G401 (cell line): ENCODE measurements at regions not wholly inside any gene's neighbourhood (a gene's known extent, or its start where the extent isn't known, plus 50 kb on each side); places are given as distances from the start of the nearest gene placed in this dataset.

ENCODE experiments used
- DNase-seq: peaks from one replicate; pipeline ENCODE4 v3.0.0-alpha.2; 2015; ENCODE audit warnings: low spot score
- in situ Hi-C: cut with HindIII; loops from 2 replicates; pipeline ENCODE4 v1.10.0; 2016; ENCODE audit warnings: low sequenced_read_pairs, mixed read lengths

DNA sequence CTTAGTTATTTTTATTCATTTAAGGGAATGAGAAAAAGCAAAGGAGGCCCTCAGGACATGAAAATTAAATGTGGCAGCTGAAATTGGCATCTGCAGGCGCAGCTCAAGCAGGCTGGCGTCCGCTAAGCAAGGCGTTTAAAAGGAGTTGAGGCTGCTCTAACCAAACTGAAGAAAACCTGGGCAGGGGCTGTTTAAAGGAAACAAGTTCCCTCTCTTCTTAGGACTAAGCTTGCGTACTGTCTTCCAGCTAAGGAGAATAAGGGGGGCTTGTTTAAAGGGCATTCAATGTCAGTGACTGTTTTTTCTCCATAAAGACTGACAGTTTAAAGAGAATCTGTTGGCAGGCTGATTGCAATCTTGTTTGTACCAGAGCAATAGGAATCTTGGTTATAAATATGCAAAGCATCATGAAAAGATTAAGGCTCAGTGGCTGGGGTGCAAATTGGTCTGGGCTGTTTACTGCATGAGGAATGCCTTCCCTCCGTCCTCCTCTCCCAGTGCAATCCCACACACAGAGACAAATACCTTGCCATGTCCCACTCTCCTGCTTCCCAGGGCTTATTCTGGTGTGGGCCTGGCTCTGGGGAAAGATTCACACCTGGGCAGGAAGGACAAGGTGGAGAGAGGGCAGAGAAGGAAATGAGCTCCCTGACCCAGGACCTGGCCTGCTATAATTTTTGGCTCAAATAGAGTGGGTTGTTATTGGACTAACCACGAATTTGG is 85.9 kb upstream of the LIFR start:
- in situ Hi-C loops: no loop called here
- DNase-seq: peak; percentile 15

- in situ Hi-C loops: no loop called here
- no peak for DNase-seq
Observed at GRCh38 chr5:38643616-38644015, 87.2 kb upstream of the LIFR start.

DNA sequence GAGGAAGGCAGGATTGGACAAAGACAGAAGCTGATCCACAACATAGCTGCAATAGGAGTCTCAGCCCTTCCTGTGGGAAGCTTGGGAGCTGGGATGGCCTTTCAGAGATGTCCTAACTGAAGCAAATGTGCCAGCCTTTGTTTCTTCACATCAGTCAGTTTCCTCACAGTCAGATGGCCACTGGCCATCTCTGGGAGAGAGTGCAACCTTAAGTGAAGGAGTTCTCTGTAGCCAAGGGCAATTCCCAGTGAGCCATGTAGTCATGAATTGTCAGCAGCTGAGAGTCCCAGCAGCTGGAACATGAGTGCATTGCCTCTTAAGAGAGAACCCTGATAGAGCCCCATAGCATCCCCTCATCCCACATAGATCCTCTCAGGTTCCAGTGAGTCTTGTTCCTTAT is 89.1 kb upstream of the LIFR start:
- DNase-seq: no peak
- in situ Hi-C loops: no loop called here

DNA sequence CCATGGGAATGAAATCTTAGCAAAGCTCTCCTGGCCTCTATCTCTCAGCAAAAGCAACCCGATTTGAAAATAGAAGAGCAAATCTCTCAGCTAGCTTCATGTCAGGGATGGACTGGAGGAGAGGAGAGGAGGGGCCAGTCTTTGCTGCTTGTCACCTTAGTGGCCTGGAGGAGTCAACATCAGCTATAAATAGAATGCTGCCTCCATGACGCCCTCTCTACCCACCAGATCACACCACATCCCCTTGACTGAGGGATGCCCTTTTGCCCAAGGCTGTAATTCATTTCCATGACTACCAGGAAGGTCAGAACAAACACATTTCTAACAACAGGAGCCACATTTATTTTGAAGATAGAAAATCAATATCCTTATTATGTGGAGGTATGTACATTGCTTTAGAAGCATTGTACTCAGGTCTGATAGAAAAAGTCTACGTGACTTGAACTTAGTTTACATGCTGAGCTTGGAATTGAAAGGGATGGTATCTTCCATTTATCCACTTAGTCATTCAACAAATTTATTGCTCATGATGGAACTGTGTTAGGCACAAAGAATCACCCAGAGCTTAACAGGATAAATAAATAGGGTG is 92.4 kb upstream of the LIFR start:
- no peak for DNase-seq
- in situ Hi-C loops: no loop called here

GRCh38 chr5:38650540-38650939 is 94.1 kb upstream of the LIFR start:
- in situ Hi-C loops: no loop called here
- no peak for DNase-seq

DNA sequence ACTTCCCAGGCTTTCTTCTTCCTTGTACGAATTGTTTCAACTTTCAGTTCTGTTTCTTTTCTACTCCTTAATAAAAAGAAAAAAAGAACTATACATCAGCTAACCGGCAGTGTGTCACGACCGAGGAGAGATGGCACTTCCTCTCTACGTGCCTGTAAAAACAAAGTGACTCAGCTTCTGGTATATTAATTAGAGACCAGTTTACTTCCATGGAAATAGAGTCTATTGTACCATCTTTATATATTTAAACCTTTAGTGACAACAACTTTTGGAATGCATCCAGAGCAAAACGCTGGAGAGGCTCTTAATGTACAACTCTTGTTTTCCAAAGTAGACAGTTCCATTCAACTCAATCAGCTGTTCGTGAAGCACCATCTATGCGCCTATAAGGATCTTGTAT is 94.5 kb upstream of the LIFR start:
- no peak for DNase-seq
- in situ Hi-C loops: no loop called here

GRCh38 chr5:38651806-38652205 is 95.4 kb upstream of the LIFR start:
- no peak for DNase-seq
- in situ Hi-C loops: no loop called here

DNA sequence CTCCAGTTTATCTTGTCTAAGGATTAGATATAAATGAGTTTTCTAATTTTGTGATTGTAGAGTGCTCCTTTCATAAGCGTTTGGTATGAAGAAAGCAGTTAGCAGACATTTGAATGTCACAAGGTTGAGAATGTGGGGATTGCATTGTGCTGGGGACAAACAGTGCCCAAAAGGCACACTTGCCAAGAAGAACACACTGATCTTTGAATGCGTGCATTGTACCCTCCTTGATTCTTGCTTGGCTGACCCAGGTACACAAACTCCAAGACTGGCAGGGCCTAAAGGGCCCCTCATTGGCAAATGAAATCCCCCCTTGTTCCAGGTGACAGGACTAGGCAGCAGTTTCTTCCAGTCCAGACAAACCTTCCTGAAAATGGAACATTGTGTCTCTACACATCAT is 96.9 kb upstream of the LIFR start:
- in situ Hi-C loops: no loop called here
- no peak for DNase-seq

DNA sequence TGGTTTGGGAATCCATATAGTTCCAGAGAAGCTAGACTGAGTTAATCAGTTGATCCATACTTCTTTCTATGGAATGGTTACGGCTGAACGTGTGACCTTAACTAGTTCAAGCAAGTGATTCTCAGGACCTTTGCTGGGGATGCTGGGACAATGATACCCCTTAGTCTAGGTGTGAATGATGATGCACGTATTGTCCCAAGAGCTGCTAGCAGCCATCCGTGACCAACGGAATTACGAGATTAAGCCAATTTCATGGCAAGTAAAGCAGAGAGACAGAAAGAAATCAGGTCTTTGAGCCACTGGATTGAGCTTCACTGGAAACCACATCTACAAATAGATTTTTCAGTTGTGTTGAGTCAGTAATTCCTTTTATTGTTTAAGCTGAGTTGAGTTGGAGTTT is 99.2 kb upstream of the LIFR start:
- in situ Hi-C loops: no loop called here
- DNase-seq: no peak

DNA sequence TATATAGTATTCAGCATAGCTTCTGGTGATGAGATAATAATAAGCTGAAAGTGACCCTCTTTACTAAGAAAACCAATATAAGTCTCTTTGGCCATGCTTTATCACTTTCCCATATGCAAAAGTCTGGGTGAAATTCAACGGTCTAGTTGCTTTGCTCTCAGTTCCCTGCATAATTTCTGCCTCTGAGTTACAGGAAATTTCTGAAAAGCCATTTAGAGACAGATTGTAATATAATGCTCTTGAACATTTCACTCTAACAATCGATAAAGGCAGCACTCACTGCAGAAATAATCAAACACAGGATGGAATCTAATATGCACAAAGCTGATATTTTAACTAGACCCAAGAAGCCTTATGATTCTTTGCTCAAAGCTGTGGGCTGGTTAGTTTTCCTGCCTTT is 100.1 kb upstream of the LIFR start:
- DNase-seq: no peak
- in situ Hi-C loops: no loop called here

DNA sequence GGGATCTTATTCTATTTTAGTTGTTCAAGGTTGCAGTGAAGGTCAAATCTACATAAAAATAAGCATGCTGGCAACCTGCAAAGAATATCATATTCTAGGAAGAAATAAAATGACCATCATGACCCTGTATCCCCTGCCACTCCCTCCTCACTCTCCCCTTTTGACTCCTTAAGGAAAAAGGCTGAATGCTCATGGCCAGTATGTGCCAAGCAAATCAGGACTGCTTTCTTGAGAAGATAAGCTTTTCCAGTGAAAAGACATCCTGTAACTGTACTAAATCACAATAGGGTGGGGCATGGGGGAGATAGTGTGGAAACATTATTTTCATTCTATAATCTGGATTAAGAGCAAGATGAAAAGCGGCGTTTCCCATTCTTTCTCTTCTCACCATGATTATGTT is 100.6 kb upstream of the LIFR start:
- no peak for DNase-seq
- in situ Hi-C loops: no loop called here

DNA sequence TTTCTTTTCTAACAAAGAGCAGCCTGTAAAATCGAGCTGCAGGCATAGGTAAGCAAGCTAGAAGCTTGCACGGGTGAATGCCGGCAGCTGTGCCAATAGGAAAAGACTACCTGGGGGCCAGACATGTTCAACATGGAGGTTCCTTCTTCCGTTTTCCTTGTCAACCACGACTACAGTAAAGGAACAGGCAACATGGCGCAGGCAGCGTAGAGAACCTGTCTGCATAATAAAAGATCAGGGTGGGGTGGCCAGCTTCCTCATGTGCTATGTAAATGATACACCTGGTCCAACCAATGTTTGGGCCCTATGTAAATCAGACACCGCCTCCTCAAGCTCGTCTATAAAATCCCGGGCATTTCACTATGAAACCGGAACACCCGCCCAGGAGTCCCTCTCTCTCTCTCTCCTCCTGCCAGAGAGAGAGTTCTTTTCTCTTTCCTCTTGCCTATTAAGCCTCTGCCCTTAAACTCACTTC is 103.8 kb upstream of the LIFR start:
- in situ Hi-C loops: no loop called here
- DNase-seq: no peak

DNA sequence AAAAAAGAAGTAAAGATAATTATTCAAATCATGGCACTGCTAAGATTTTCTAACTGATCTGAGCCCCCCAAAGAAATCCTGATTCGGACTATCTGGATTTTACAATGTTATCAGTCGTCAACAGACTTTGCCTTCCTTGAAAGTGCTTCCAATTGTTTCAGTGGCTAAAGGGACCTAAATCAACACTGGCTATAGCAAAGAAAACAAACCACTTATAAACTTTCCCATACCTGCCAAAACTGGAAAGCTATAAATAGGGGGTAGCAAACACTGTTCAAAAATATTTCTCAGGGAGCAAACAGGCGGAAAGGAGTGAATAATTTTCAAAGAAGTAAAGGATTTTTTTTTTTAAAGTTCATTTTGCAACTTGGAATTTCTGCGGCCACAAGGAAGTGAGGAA is 105.6 kb upstream of the LIFR start:
- DNase-seq: no peak
- in situ Hi-C loops: no loop called here

GRCh38 chr5:38663249-38663648 is 106.8 kb upstream of the LIFR start:
- no peak for DNase-seq
- in situ Hi-C loops: no loop called here

DNA sequence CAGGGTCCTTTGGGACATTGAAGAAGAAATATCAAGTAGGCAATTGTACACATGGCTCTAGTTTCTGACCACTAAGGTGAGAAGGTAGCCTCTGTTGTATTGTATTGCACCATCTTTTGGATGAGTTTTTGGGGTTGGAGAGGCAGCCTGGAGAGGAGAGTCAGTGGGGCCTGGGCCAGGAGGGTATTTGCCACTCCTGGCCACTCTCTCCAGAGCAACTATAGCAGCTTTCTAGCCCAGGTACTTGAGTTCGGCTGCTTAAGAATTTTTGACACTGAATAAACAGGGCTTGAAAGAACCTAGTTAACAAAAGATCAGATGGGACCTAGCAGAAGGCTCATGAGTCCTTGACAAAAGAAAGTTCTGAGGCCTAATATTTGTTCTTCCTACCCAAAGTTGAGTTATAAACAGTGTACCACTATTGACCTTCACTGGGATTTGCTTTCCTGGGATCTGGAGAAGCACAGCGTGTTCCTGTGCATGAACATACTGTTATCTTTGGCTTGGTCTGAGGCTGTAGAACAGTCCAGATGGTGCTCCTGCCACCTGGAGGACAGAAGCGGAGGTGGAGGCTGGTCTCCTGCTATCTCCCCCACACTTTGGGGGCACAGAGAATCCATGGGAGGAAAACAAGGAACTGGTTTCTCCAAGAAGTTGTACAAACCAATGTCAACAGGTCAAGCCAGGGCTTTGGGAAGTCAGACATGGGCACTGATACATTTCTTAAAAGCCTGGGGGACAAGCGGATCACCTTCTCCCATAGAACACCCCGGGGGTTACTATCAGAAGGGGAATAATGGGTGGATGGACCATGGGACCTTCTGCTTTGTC is 110.4 kb upstream of the LIFR start:
- in situ Hi-C loops: no loop called here
- DNase-seq: peak; percentile 11

DNA sequence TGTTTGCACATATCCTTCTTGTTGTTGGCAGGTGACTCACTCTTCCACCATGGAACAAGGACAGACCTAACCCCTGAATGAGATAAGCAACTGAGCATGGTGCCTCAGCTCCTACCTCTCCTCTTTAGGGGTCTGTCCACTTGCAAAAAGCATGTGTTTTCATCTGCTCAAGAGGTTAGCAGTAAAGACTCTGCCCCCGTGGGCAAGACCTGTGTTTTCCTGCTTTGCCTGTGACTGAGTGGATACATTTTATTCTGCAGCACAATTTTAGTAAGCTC is 111.0 kb upstream of the LIFR start:
- DNase-seq: no peak
- in situ Hi-C loops: no loop called here

GRCh38 chr5:38669361-38669880 is 113.0 kb upstream of the LIFR start:
- no peak for DNase-seq
- in situ Hi-C loops: no loop called here

DNA sequence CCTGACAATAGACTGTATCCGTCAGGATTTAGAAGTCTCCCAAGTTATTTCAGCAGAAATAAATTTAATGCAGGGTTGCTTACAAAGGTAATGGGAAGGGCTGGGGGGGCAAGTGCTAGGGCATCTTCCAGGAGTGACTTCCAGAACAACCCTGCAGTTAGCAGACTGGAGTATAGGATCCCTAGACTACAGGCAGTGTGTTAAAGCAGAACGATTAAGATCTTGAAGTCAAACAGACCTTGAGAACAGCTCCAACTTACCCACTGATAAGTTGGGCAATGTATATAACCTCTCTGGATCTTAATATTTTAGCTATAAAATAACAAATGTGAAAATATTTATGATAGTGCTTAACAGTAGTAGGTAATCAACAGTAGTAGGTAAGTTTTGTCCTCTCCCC is 113.6 kb upstream of the LIFR start:
- in situ Hi-C loops: no loop called here
- no peak for DNase-seq

- no peak for DNase-seq
- in situ Hi-C loops: no loop called here
Observed at GRCh38 chr5:38670878-38671277, 114.4 kb upstream of the LIFR start.

DNA sequence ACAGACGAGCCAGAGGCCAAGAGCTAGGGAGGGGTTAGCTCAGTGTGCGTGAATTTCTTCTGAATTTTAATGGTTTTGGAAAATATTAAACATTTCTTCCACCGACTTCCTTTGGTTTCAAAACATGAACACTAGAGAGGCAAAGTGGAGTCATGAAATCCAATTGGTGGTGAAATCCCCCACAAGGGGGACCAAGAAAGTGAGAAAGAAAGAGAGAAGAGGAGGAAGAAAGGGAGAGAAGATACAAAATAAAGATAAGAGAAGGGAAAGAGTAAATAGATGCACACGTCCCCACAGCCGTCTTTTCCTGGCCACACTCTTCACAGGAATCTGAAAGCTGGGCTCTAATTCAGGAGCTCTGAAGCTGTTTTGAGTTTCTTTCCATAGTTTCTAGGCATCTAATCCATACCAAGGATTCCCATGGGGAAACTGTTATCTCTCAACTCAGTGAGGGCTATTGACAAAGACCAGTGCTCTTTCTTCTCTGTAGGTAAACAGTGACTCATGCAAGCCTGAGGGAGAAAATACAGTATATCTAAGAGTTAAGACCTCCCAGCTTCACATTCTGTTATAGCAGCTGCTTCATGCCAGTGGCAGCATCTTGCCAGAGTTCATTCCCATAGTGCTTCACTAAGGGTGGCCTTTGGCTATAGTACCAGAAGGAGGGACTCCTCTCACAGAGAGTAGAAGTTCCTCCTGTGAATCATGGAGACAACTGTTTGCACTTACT is 115.8 kb upstream of the LIFR start:
- DNase-seq: no peak

More for the DNA sequence above, 115.8 kb upstream of the LIFR start:
- in situ Hi-C loops: no loop called here
